Activated naive CD4-positive, alpha-beta T cell treated with anti-CD3 and anti-CD28 coated beads, Interleukin-2, amount 10 ng/mL, durations not matched to agents 7 days and 5 days (primary cell): ENCODE measurements at regions not wholly inside any gene's neighbourhood (a gene's known extent, or its start where the extent isn't known, plus 50 kb on each side); places are given as distances from the start of the nearest gene placed in this dataset.

Source experiments
- CTCF ChIA-PET: fragments of 350-600 bp; sonication (Branson Sonifier 250); formaldehyde crosslinking; loops from one replicate; lab custom pipeline; 2021; ENCODE audit warnings: antibody characterized with exemption; lab: Charles Lee
- DNase-seq: peaks from one replicate; pipeline ENCODE4 v3.0.0-alpha.2; 2020
- H3K27ac Mint-ChIP-seq: one replicate; pipeline ENCODE4 v1.8.0; 2021; ENCODE audit warnings: mild to moderate bottlenecking, moderate library complexity, mixed read lengths
- H3K27me3 Mint-ChIP-seq: one replicate; pipeline ENCODE4 v1.8.0; 2021; ENCODE audit warnings: mild to moderate bottlenecking, mixed read lengths
- H3K36me3 Mint-ChIP-seq: one replicate; pipeline ENCODE4 v1.8.0; 2021; ENCODE audit warnings: mixed read lengths
- H3K4me1 Mint-ChIP-seq: one replicate; pipeline ENCODE4 v1.8.0; 2021; ENCODE audit warnings: mixed read lengths
- H3K4me3 Mint-ChIP-seq: one replicate; pipeline ENCODE4 v1.8.0; 2021; ENCODE audit warnings: mild to moderate bottlenecking, moderate library complexity, mixed read lengths
- H3K9me3 Mint-ChIP-seq: one replicate; pipeline ENCODE4 v1.8.0; 2021; ENCODE audit warnings: mixed read lengths

GRCh38 chr4:4619821-4620220 is 78.0 kb upstream of the STX18 start:
- Mint-ChIP-seq H3K27ac (no peak overlapping the region), H3K36me3 (peaks cover 1% of the 10 kb centered on the region), H3K9me3 (no peaks in the 10 kb centered on the region), H3K27me3 (no peaks in the 10 kb centered on the region), H3K4me1 (no peaks in the 10 kb centered on the region), H3K4me3 (no peak overlapping the region)
- CTCF ChIA-PET: no interaction called here
- DNase-seq: no peak

GRCh38 chr4:4618847-4619246 is 77.0 kb upstream of the STX18 start:
- CTCF ChIA-PET: no interaction called here
- Mint-ChIP-seq H3K27ac (no peak overlapping the region), H3K27me3 (no peaks in the 10 kb centered on the region), H3K36me3 (peaks cover 1% of the 10 kb centered on the region), H3K9me3 (no peaks in the 10 kb centered on the region), H3K4me1 (no peaks in the 10 kb centered on the region), H3K4me3 (no peak overlapping the region)
- DNase-seq: no peak

GRCh38 chr4:4614925-4615678 is 73.3 kb upstream of the STX18 start:
- Mint-ChIP-seq H3K27me3 (no peaks in the 10 kb centered on the region), H3K36me3 (peaks cover 1% of the 10 kb centered on the region), H3K27ac (no peak overlapping the region), H3K4me1 (no peaks in the 10 kb centered on the region), H3K9me3 (no peaks in the 10 kb centered on the region), H3K4me3 (no peak overlapping the region)
- CTCF ChIA-PET: no interaction called here
- DNase-seq: no peak

GRCh38 chr4:4613641-4614286 is 71.9 kb upstream of the STX18 start:
- H3K27ac Mint-ChIP-seq: no peak overlapping the region
- H3K36me3 Mint-ChIP-seq: peaks cover 1% of the 10 kb centered on the region
- H3K9me3 Mint-ChIP-seq: no peaks in the 10 kb centered on the region
- CTCF ChIA-PET: no interaction called here
- no peaks in the 10 kb centered on the region for H3K27me3 Mint-ChIP-seq
- H3K4me3 Mint-ChIP-seq: no peak overlapping the region
- H3K4me1 Mint-ChIP-seq: no peaks in the 10 kb centered on the region
- DNase-seq: no peak

GRCh38 chr4:4613126-4613465 is 71.2 kb upstream of the STX18 start:
- H3K4me3 Mint-ChIP-seq: no peak overlapping the region
- DNase-seq: no peak
- CTCF ChIA-PET: no interaction called here
- no peaks in the 10 kb centered on the region for H3K27me3 Mint-ChIP-seq
- no peaks in the 10 kb centered on the region for H3K4me1 Mint-ChIP-seq
- H3K36me3 Mint-ChIP-seq: peaks cover 1% of the 10 kb centered on the region
- no peak overlapping the region for H3K27ac Mint-ChIP-seq
- no peaks in the 10 kb centered on the region for H3K9me3 Mint-ChIP-seq

- Mint-ChIP-seq H3K36me3 (no peaks in the 10 kb centered on the region), H3K4me1 (no peaks in the 10 kb centered on the region), H3K4me3 (no peak overlapping the region), H3K9me3 (no peaks in the 10 kb centered on the region), H3K27ac (no peak overlapping the region), H3K27me3 (no peaks in the 10 kb centered on the region)
- CTCF ChIA-PET: no interaction called here
- DNase-seq: no peak
These were observed 68.8 kb upstream of the STX18 start for GRCh38 chr4:4610672-4611071.

- Mint-ChIP-seq H3K9me3 (no peaks in the 10 kb centered on the region), H3K4me3 (no peak overlapping the region), H3K27ac (no peak overlapping the region), H3K4me1 (no peaks in the 10 kb centered on the region), H3K36me3 (no peaks in the 10 kb centered on the region), H3K27me3 (no peaks in the 10 kb centered on the region)
- no peak for DNase-seq
- CTCF ChIA-PET: no interaction called here
These were observed 67.9 kb upstream of the STX18 start for GRCh38 chr4:4609622-4610334.

GRCh38 chr4:4608214-4608537 is 66.3 kb upstream of the STX18 start:
- H3K4me1 Mint-ChIP-seq: no peaks in the 10 kb centered on the region
- DNase-seq: no peak
- H3K4me3 Mint-ChIP-seq: no peak overlapping the region
- no peak overlapping the region for H3K27ac Mint-ChIP-seq
- H3K9me3 Mint-ChIP-seq: no peaks in the 10 kb centered on the region
- no peaks in the 10 kb centered on the region for H3K36me3 Mint-ChIP-seq
- no peaks in the 10 kb centered on the region for H3K27me3 Mint-ChIP-seq
- CTCF ChIA-PET: no interaction called here

GRCh38 chr4:4607336-4608213 is 65.7 kb upstream of the STX18 start:
- no peaks in the 10 kb centered on the region for H3K9me3 Mint-ChIP-seq
- no peaks in the 10 kb centered on the region for H3K36me3 Mint-ChIP-seq
- no peak overlapping the region for H3K27ac Mint-ChIP-seq
- H3K4me1 Mint-ChIP-seq: no peaks in the 10 kb centered on the region
- DNase-seq: no peak
- CTCF ChIA-PET: no interaction called here
- H3K4me3 Mint-ChIP-seq: no peak overlapping the region
- no peaks in the 10 kb centered on the region for H3K27me3 Mint-ChIP-seq

- H3K27ac Mint-ChIP-seq: no peak overlapping the region
- no peak overlapping the region for H3K4me3 Mint-ChIP-seq
- CTCF ChIA-PET: no interaction called here
- no peaks in the 10 kb centered on the region for H3K9me3 Mint-ChIP-seq
- H3K36me3 Mint-ChIP-seq: no peaks in the 10 kb centered on the region
- DNase-seq: no peak
- H3K27me3 Mint-ChIP-seq: no peaks in the 10 kb centered on the region
- no peaks in the 10 kb centered on the region for H3K4me1 Mint-ChIP-seq
These were observed 64.5 kb upstream of the STX18 start for GRCh38 chr4:4606321-4606720.

- DNase-seq: no peak
- Mint-ChIP-seq H3K27me3 (no peaks in the 10 kb centered on the region), H3K27ac (no peak overlapping the region), H3K9me3 (no peaks in the 10 kb centered on the region), H3K4me3 (no peak overlapping the region), H3K36me3 (no peaks in the 10 kb centered on the region), H3K4me1 (no peaks in the 10 kb centered on the region)
- CTCF ChIA-PET: no interaction called here
These were observed 64.0 kb upstream of the STX18 start for GRCh38 chr4:4605849-4606248.

- H3K27me3 Mint-ChIP-seq: no peaks in the 10 kb centered on the region
- no peaks in the 10 kb centered on the region for H3K36me3 Mint-ChIP-seq
- CTCF ChIA-PET: no interaction called here
- no peak for DNase-seq
- no peak overlapping the region for H3K27ac Mint-ChIP-seq
- H3K4me3 Mint-ChIP-seq: no peak overlapping the region
- H3K9me3 Mint-ChIP-seq: no peaks in the 10 kb centered on the region
- H3K4me1 Mint-ChIP-seq: no peaks in the 10 kb centered on the region
These were observed 61.7 kb upstream of the STX18 start for GRCh38 chr4:4603592-4603991.

- H3K36me3 Mint-ChIP-seq: no peaks in the 10 kb centered on the region
- H3K9me3 Mint-ChIP-seq: no peaks in the 10 kb centered on the region
- H3K4me3 Mint-ChIP-seq: no peak overlapping the region
- no peak overlapping the region for H3K27ac Mint-ChIP-seq
- H3K27me3 Mint-ChIP-seq: no peaks in the 10 kb centered on the region
- DNase-seq: no peak
- CTCF ChIA-PET: no interaction called here
- H3K4me1 Mint-ChIP-seq: no peaks in the 10 kb centered on the region
These were observed 61.2 kb upstream of the STX18 start for GRCh38 chr4:4603067-4603466.

- no peaks in the 10 kb centered on the region for H3K27me3 Mint-ChIP-seq
- H3K27ac Mint-ChIP-seq: no peak overlapping the region
- H3K9me3 Mint-ChIP-seq: no peaks in the 10 kb centered on the region
- no peaks in the 10 kb centered on the region for H3K36me3 Mint-ChIP-seq
- DNase-seq: no peak
- H3K4me3 Mint-ChIP-seq: no peak overlapping the region
- CTCF ChIA-PET: no interaction called here
- no peaks in the 10 kb centered on the region for H3K4me1 Mint-ChIP-seq
These were observed 60.6 kb upstream of the STX18 start for GRCh38 chr4:4602468-4602867.
